ENCODE measurements at regions not wholly inside any gene's neighbourhood (a gene's known extent, or its start where the extent isn't known, plus 50 kb on each side); places are given as distances from the start of the nearest gene placed in this dataset.

- no peak for TF ChIP-seq POLR2A (IDR thresholded peaks at IDR 0.05)
- TF ChIP-seq, protein P1, sequence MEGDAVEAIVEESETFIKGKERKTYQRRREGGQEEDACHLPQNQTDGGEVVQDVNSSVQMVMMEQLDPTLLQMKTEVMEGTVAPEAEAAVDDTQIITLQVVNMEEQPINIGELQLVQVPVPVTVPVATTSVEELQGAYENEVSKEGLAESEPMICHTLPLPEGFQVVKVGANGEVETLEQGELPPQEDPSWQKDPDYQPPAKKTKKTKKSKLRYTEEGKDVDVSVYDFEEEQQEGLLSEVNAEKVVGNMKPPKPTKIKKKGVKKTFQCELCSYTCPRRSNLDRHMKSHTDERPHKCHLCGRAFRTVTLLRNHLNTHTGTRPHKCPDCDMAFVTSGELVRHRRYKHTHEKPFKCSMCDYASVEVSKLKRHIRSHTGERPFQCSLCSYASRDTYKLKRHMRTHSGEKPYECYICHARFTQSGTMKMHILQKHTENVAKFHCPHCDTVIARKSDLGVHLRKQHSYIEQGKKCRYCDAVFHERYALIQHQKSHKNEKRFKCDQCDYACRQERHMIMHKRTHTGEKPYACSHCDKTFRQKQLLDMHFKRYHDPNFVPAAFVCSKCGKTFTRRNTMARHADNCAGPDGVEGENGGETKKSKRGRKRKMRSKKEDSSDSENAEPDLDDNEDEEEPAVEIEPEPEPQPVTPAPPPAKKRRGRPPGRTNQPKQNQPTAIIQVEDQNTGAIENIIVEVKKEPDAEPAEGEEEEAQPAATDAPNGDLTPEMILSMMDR (IDR thresholded peaks at IDR 0.05) = no peak
Measured at GRCh38 chr2:204486321-204486720, 59.0 kb upstream of the PARD3B start.
